ENCODE measurements at regions not wholly inside any gene's neighbourhood (a gene's known extent, or its start where the extent isn't known, plus 50 kb on each side); places are given as distances from the start of the nearest gene placed in this dataset.
"Not testable (repeated sequence)": the region's sequence is repeated elsewhere in the genome, so short reads cannot be mapped to it uniquely, and the experiment has no call there.

- no peak for DNase-seq (ENCODE audit: low read depth, low spot score)
- H3K4me3 ChIP-seq (ENCODE audit: low read depth, low read length) = no peak overlapping the region
- in situ Hi-C loops (cut with HindIII; ENCODE audit: low sequenced_read_pairs) = no loop called here
- TF ChIP-seq CTCF (IDR thresholded peaks at IDR 0.05; ENCODE audit: low read depth, low read length) = no peak
Observed at GRCh38 chr4:1553365-1553764, 130.7 kb downstream of the FAM53A start.

GRCh38 chr4:1552451-1552850 is 131.7 kb downstream of the FAM53A start:
- no peak for DNase-seq (ENCODE audit: low read depth, low spot score)
- TF ChIP-seq CTCF (IDR thresholded peaks at IDR 0.05; ENCODE audit: low read depth, low read length) = no peak
- in situ Hi-C loops (cut with HindIII; ENCODE audit: low sequenced_read_pairs) = no loop called here
- no peak overlapping the region for H3K4me3 ChIP-seq (ENCODE audit: low read depth, low read length)

GRCh38 chr4:1551211-1551610 is 132.9 kb downstream of the FAM53A start:
- in situ Hi-C loops (cut with HindIII; ENCODE audit: low sequenced_read_pairs) = no loop called here
- no peak for DNase-seq (ENCODE audit: low read depth, low spot score)
- TF ChIP-seq CTCF (IDR thresholded peaks at IDR 0.05; ENCODE audit: low read depth, low read length) = no peak
- H3K4me3 ChIP-seq (ENCODE audit: low read depth, low read length) = no peak overlapping the region

GRCh38 chr4:1550122-1551070 is 133.7 kb downstream of the FAM53A start:
- DNase-seq (ENCODE audit: low read depth, low spot score) = no peak
- TF ChIP-seq CTCF (IDR thresholded peaks at IDR 0.05; ENCODE audit: low read depth, low read length) = no peak
- no peak overlapping the region for H3K4me3 ChIP-seq (ENCODE audit: low read depth, low read length)
- in situ Hi-C loops (cut with HindIII; ENCODE audit: low sequenced_read_pairs) = no loop called here

- in situ Hi-C loops (cut with HindIII; ENCODE audit: low sequenced_read_pairs) = no loop called here
- no peak overlapping the region for H3K4me3 ChIP-seq (ENCODE audit: low read depth, low read length)
- DNase-seq (ENCODE audit: low read depth, low spot score) = no peak
- TF ChIP-seq CTCF (IDR thresholded peaks at IDR 0.05; ENCODE audit: low read depth, low read length) = no peak
Observed at GRCh38 chr4:1549638-1550035, 134.5 kb downstream of the FAM53A start.

- peak; percentile 13 for DNase-seq (ENCODE audit: low read depth, low spot score)
- peak; percentile 85 for TF ChIP-seq CTCF (IDR thresholded peaks at IDR 0.05; ENCODE audit: low read depth, low read length)
- H3K4me3 ChIP-seq (ENCODE audit: low read depth, low read length) = not testable (repeated sequence)
Observed at GRCh38 chr4:1548827-1549637, 135.1 kb downstream of the FAM53A start.

More at GRCh38 chr4:1548827-1549637, 135.1 kb downstream of the FAM53A start:
- in situ Hi-C loops (cut with HindIII; ENCODE audit: low sequenced_read_pairs) = not testable (repeated sequence)

Data from astrocyte of the spinal cord (primary cell).